GM13976 (cell line): ENCODE measurements at regions not wholly inside any gene's neighbourhood (a gene's known extent, or its start where the extent isn't known, plus 50 kb on each side); places are given as distances from the start of the nearest gene placed in this dataset.

Experiments
- DNase-seq: peaks from one replicate; pipeline ENCODE4 v3.0.0; 2012; ENCODE audit warnings: low spot score
- in situ Hi-C: fragments of 300-500 bp; cut with MboI; formaldehyde crosslinking; loops from one replicate; pipeline ENCODE4 v1.12.0; 2022; ENCODE audit warnings: low sequenced_read_pairs, mixed read lengths, inconsistent platforms; ENCODE audit not compliant: unreplicated experiment
- TF ChIP-seq, protein P1 (sequence below): IDR thresholded peaks from 2 replicates; pipeline ENCODE4 v1.5.1; 2012; ENCODE audit warnings: borderline replicate concordance, mild to moderate bottlenecking; ENCODE audit not compliant: insufficient read depth; ENCODE audit errors: extremely low read depth, missing control alignments, control extremely low read depth

GRCh38 chr1:195075973-195076372, 1532.3 kb downstream of the KCNT2 start:
- DNase-seq: no peak
- in situ Hi-C loops: no loop called here
- TF ChIP-seq, protein P1, sequence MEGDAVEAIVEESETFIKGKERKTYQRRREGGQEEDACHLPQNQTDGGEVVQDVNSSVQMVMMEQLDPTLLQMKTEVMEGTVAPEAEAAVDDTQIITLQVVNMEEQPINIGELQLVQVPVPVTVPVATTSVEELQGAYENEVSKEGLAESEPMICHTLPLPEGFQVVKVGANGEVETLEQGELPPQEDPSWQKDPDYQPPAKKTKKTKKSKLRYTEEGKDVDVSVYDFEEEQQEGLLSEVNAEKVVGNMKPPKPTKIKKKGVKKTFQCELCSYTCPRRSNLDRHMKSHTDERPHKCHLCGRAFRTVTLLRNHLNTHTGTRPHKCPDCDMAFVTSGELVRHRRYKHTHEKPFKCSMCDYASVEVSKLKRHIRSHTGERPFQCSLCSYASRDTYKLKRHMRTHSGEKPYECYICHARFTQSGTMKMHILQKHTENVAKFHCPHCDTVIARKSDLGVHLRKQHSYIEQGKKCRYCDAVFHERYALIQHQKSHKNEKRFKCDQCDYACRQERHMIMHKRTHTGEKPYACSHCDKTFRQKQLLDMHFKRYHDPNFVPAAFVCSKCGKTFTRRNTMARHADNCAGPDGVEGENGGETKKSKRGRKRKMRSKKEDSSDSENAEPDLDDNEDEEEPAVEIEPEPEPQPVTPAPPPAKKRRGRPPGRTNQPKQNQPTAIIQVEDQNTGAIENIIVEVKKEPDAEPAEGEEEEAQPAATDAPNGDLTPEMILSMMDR: no peak

GRCh38 chr1:195071461-195071860, 1536.8 kb downstream of the KCNT2 start:
- in situ Hi-C loops: no loop called here
- TF ChIP-seq, protein P1: no peak
- DNase-seq: no peak

DNA sequence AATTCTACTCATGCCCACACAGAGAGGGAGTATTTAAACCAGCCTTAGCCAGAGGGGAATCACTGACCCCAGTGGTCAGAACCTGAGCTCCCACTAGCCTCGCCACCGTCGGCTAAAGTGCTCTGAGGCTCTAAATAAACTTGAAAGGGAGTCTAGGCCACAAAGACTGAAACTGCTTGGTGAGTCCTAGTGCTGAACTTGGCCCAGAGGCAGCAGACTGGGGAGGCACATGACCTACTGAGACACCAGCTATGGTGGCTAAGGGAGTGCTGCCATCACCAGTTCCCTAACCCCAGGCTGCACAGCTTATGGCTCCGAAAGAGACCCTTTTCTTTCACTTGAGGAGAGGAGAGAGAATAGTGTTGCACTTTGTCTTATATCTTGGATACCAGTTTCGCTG, 1542.8 kb downstream of the KCNT2 start:
- DNase-seq: no peak
- TF ChIP-seq, protein P1: no peak
- in situ Hi-C loops: no loop called here

DNA sequence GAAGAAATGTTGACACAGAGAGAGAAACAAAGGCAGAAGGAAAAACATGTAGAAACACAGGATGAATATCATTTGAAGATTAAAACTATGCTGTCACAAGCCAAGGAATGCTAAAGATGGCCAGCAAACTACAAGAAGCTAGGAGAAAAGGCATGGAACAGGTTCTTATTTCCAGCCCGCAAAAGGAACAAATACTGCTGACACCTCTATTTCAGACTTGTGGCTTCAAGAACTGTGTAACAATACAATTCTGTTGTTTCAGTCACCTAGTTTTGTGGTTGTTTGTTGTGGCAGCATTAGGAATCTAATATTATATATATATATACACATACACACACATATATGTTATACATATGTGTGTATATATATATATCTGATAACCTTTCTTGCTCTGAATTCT, 1543.9 kb downstream of the KCNT2 start:
- TF ChIP-seq, protein P1: no peak
- no peak for DNase-seq

GRCh38 chr1:195054217-195054687, 1554.0 kb downstream of the KCNT2 start:
- no peak for DNase-seq
- in situ Hi-C loops: no loop called here
- TF ChIP-seq, protein P1: no peak

More for the DNA sequence above, 1543.9 kb downstream of the KCNT2 start:
- in situ Hi-C loops: no loop called here

DNA sequence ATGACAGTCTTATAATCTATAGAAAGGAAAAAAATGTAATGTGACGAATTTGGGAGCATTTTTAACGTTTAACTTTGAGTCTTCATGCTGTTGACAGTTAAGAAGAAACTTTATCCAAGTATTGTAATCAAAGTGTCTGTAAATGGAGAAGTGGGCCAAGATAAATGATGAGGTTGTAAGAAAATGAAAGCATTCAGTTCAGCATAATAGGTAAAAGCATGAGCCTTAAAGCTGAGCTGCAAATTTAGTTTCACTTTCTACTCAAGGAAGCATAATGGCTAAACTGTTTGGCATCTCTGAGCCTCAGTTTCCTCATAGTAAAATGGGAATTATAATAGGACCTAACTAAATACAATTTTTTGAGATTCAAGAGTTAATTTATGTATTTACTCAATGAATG, 1554.8 kb downstream of the KCNT2 start:
- no peak for DNase-seq
- in situ Hi-C loops: no loop called here
- TF ChIP-seq, protein P1: no peak

- in situ Hi-C loops: no loop called here
- no peak for DNase-seq
- TF ChIP-seq, protein P1: no peak
Measured at GRCh38 chr1:195047772-195048171, 1560.5 kb downstream of the KCNT2 start.
